Astrocyte (in vitro differentiated cells and primary cell): ENCODE measurements at regions not wholly inside any gene's neighbourhood (a gene's known extent, or its start where the extent isn't known, plus 50 kb on each side); places are given as distances from the start of the nearest gene placed in this dataset.

Experiments used
- DNase-seq: peaks from one replicate; pipeline ENCODE4 v3.0.0-alpha.2; 2010; ENCODE audit warnings: low read depth
- FAIRE-seq: peaks from 2 replicates; lab custom pipeline; 2011; peaks lifted over from hg19 to GRCh38; lab: Jason Lieb, UNC
- H2AFZ ChIP-seq: 2 replicates; pipeline ENCODE4 v1.6.0; 2012; ENCODE audit warnings: low read depth, low read length, inconsistent platforms
- H3K27ac ChIP-seq: 2 replicates; pipeline ENCODE4 v1.5.1; 2011; ENCODE audit warnings: low read depth, low read length, inconsistent platforms
- H3K27me3 ChIP-seq: 2 replicates; pipeline ENCODE4 v1.6.0; 2011; ENCODE audit warnings: low read length, inconsistent platforms; ENCODE audit not compliant: insufficient read depth
- H3K36me3 ChIP-seq: 2 replicates; pipeline ENCODE4 v1.5.1; 2011; ENCODE audit warnings: low read length, inconsistent platforms; ENCODE audit not compliant: insufficient read depth
- H3K4me1 ChIP-seq: 2 replicates; pipeline ENCODE4 v1.5.1; 2011; ENCODE audit warnings: low read length, inconsistent platforms; ENCODE audit not compliant: insufficient read depth
- H3K4me2 ChIP-seq: 2 replicates; pipeline ENCODE4 v1.6.0; 2012; ENCODE audit warnings: low read length, inconsistent platforms
- H3K4me3 ChIP-seq: 2 replicates; pipeline ENCODE4 v1.5.1; 2011; ENCODE audit warnings: low read depth, mild to moderate bottlenecking, low read length, inconsistent platforms; ENCODE audit not compliant: insufficient read depth
- H3K79me2 ChIP-seq: 2 replicates; pipeline ENCODE4 v1.6.0; 2012; ENCODE audit warnings: mild to moderate bottlenecking, low read length, inconsistent platforms; ENCODE audit not compliant: insufficient read depth
- H3K9ac ChIP-seq: 2 replicates; pipeline ENCODE4 v1.6.0; 2012; ENCODE audit warnings: mild to moderate bottlenecking, low read length, inconsistent platforms
- H3K9me3 ChIP-seq: 2 replicates; pipeline ENCODE4 v1.5.1; 2012; ENCODE audit warnings: low read depth, mild to moderate bottlenecking, low read length, inconsistent platforms; ENCODE audit not compliant: insufficient read depth
- H4K20me1 ChIP-seq: 2 replicates; pipeline ENCODE4 v1.6.0; 2012; ENCODE audit warnings: low read length, inconsistent platforms; ENCODE audit not compliant: insufficient read depth
- H3K27ac Mint-ChIP-seq: one replicate; pipeline ENCODE4 v1.8.0; 2021; ENCODE audit warnings: mild to moderate bottlenecking, mixed read lengths; ENCODE audit not compliant: unreplicated experiment
- H3K27me3 Mint-ChIP-seq: one replicate; pipeline ENCODE4 v1.8.0; 2021; ENCODE audit warnings: low read depth, mixed read lengths; ENCODE audit not compliant: unreplicated experiment
- H3K36me3 Mint-ChIP-seq: one replicate; pipeline ENCODE4 v1.8.0; 2021; ENCODE audit warnings: low read depth, mixed read lengths; ENCODE audit not compliant: unreplicated experiment
- H3K4me1 Mint-ChIP-seq: one replicate; pipeline ENCODE4 v1.8.0; 2021; ENCODE audit warnings: low read depth, mixed read lengths; ENCODE audit not compliant: unreplicated experiment
- H3K4me3 Mint-ChIP-seq: one replicate; pipeline ENCODE4 v1.8.0; 2021; ENCODE audit warnings: mild to moderate bottlenecking, moderate library complexity, mixed read lengths; ENCODE audit not compliant: unreplicated experiment
- H3K9me3 Mint-ChIP-seq: one replicate; pipeline ENCODE4 v1.8.0; 2021; ENCODE audit warnings: mild to moderate bottlenecking, mixed read lengths; ENCODE audit not compliant: unreplicated experiment
- CTCF ChIP-seq: IDR thresholded peaks from 2 replicates; pipeline ENCODE4 v1.5.1; 2011; ENCODE audit warnings: low read depth, mild to moderate bottlenecking, inconsistent platforms, low read length, moderate library complexity; ENCODE audit not compliant: insufficient read depth
- EZH2 ChIP-seq: IDR thresholded peaks from 2 replicates; pipeline ENCODE4 v1.6.1; 2012; ENCODE audit warnings: mild to moderate bottlenecking, low read length, inconsistent platforms; ENCODE audit not compliant: insufficient read depth

- no peak for TF ChIP-seq EZH2
- no peak overlapping the region for H3K4me2 ChIP-seq
- Mint-ChIP-seq H3K36me3 (no peaks in the 10 kb centered on the region), H3K4me3 (no peak overlapping the region), H3K27me3 (no peaks in the 10 kb centered on the region), H3K9me3 (no peaks in the 10 kb centered on the region), H3K4me1 (no peaks in the 10 kb centered on the region), H3K27ac (no peak overlapping the region)
- H3K4me3 ChIP-seq: no peak overlapping the region
- H3K9me3 ChIP-seq: no peaks in the 10 kb centered on the region
- no peaks in the 10 kb centered on the region for H3K27me3 ChIP-seq
- no peak overlapping the region for H3K9ac ChIP-seq
- no peaks in the 10 kb centered on the region for H3K4me1 ChIP-seq
- H4K20me1 ChIP-seq: no peaks in the 10 kb centered on the region
- H3K79me2 ChIP-seq: no peaks in the 10 kb centered on the region
- H3K27ac ChIP-seq: no peak overlapping the region
- FAIRE-seq (no peak), DNase-seq (no peak)
- no peaks in the 10 kb centered on the region for H3K36me3 ChIP-seq
- no peak overlapping the region for H2AFZ ChIP-seq
Observed at GRCh38 chr6:71766146-71766760, 120.1 kb upstream of the RIMS1 start.

- H3K27me3 Mint-ChIP-seq: no peaks in the 10 kb centered on the region
- H3K36me3 ChIP-seq: no peaks in the 10 kb centered on the region
- no peaks in the 10 kb centered on the region for H3K27me3 ChIP-seq
- H3K9me3 ChIP-seq: no peaks in the 10 kb centered on the region
- FAIRE-seq (no peak), DNase-seq (no peak)
- H3K79me2 ChIP-seq: no peaks in the 10 kb centered on the region
- no peak overlapping the region for H3K4me3 ChIP-seq
- no peaks in the 10 kb centered on the region for H3K4me1 Mint-ChIP-seq
- H3K9me3 Mint-ChIP-seq: no peaks in the 10 kb centered on the region
- no peak overlapping the region for H3K9ac ChIP-seq
- H4K20me1 ChIP-seq: no peaks in the 10 kb centered on the region
- H3K4me2 ChIP-seq: no peak overlapping the region
- no peak overlapping the region for H3K27ac Mint-ChIP-seq
- H3K4me3 Mint-ChIP-seq: no peak overlapping the region
- no peaks in the 10 kb centered on the region for H3K4me1 ChIP-seq
- TF ChIP-seq EZH2: no peak
- no peak for TF ChIP-seq CTCF
- no peaks in the 10 kb centered on the region for H3K36me3 Mint-ChIP-seq
- H3K27ac ChIP-seq: no peak overlapping the region
- H2AFZ ChIP-seq: no peak overlapping the region
Observed at GRCh38 chr6:71766796-71767195, 119.6 kb upstream of the RIMS1 start.

GRCh38 chr6:71768356-71768755, 118.0 kb upstream of the RIMS1 start:
- Mint-ChIP-seq H3K4me3 (no peak overlapping the region), H3K9me3 (no peaks in the 10 kb centered on the region), H3K4me1 (no peaks in the 10 kb centered on the region), H3K36me3 (no peaks in the 10 kb centered on the region), H3K27me3 (no peaks in the 10 kb centered on the region), H3K27ac (no peak overlapping the region)
- Histone ChIP-seq H2AFZ (no peak overlapping the region), H3K27ac (no peak overlapping the region), H3K9me3 (no peaks in the 10 kb centered on the region), H3K27me3 (no peaks in the 10 kb centered on the region), H3K36me3 (no peaks in the 10 kb centered on the region), H4K20me1 (no peaks in the 10 kb centered on the region), H3K79me2 (no peaks in the 10 kb centered on the region), H3K4me2 (no peak overlapping the region), H3K4me1 (no peaks in the 10 kb centered on the region), H3K4me3 (no peak overlapping the region), H3K9ac (no peak overlapping the region)
- DNase-seq (no peak), FAIRE-seq (no peak)
- no peak for TF ChIP-seq EZH2
- no peak for TF ChIP-seq CTCF
